Activated CD4-positive, alpha-beta memory T cell treated with anti-CD3 and anti-CD28 coated beads for 36 hours (primary cell): ENCODE measurements at regions not wholly inside any gene's neighbourhood (a gene's known extent, or its start where the extent isn't known, plus 50 kb on each side); places are given as distances from the start of the nearest gene placed in this dataset.

Experiments used
- CTCF ChIA-PET: fragments of 350-600 bp; sonication (Branson Sonifier 250); formaldehyde crosslinking; loops from one replicate; lab custom pipeline; 2021; ENCODE audit warnings: antibody characterized with exemption, inconsistent platforms; lab: Charles Lee
- POLR2A ChIA-PET: fragments of 350-600 bp; sonication (Branson Sonifier 250); formaldehyde crosslinking; loops from one replicate; lab custom pipeline; 2021; ENCODE audit warnings: antibody characterized with exemption; lab: Charles Lee
- DNase-seq: peaks from one replicate; pipeline ENCODE4 v3.0.0-alpha.2; 2020
- H3K27ac Mint-ChIP-seq: one replicate; pipeline ENCODE4 v1.8.0; 2021; ENCODE audit warnings: mixed read lengths
- H3K27me3 Mint-ChIP-seq: one replicate; pipeline ENCODE4 v1.8.0; 2021; ENCODE audit warnings: mixed read lengths
- H3K36me3 Mint-ChIP-seq: one replicate; pipeline ENCODE4 v1.8.0; 2021; ENCODE audit warnings: mixed read lengths
- H3K4me1 Mint-ChIP-seq: one replicate; pipeline ENCODE4 v1.8.0; 2021; ENCODE audit warnings: low read depth, mixed read lengths
- H3K4me3 Mint-ChIP-seq: one replicate; pipeline ENCODE4 v1.8.0; 2021; ENCODE audit warnings: mild to moderate bottlenecking, mixed read lengths
- H3K9me3 Mint-ChIP-seq: one replicate; pipeline ENCODE4 v1.8.0; 2021; ENCODE audit warnings: mixed read lengths
- intact Hi-C: fragments of 100-400 bp; cut with micrococcal nuclease; formaldehyde crosslinking; loops from one replicate; pipeline ENCODE4 v1.15.1; 2023

DNA sequence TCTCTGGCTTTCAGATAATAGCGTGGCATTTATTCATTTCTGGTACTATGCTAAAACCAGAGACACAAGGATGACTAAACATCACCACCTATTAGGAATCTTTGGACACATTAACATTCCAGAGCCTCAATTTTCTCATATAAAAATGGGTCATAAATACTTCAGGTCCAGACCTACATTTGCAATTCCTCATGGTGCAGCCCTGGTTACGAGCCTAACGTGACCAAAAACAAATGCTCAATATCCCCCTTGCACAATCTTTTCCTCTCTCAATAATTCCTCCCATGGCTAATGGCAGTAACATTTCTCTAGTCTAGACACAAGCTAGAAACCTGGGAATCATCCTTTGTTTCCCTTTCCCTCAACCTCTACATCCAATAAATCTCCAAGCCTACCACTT, 112.8 kb upstream of the NABP1 start:
- Mint-ChIP-seq H3K27ac (no peak overlapping the region), H3K4me1 (peaks cover 9% of the 10 kb centered on the region), H3K27me3 (peaks cover 4% of the 10 kb centered on the region), H3K36me3 (no peaks in the 10 kb centered on the region), H3K9me3 (no peaks in the 10 kb centered on the region), H3K4me3 (no peak overlapping the region)
- no peak for DNase-seq
- POLR2A ChIA-PET, result no interaction called here
- intact Hi-C loops, result no loop called here
- CTCF ChIA-PET, result interaction anchor here (1.0 to 6.5 kb wide), 5 partner anchors 9 to 597 kb away, joined by 3 to 54 read pairs (median 7); no protein-coding TSS in a partner anchor

DNA sequence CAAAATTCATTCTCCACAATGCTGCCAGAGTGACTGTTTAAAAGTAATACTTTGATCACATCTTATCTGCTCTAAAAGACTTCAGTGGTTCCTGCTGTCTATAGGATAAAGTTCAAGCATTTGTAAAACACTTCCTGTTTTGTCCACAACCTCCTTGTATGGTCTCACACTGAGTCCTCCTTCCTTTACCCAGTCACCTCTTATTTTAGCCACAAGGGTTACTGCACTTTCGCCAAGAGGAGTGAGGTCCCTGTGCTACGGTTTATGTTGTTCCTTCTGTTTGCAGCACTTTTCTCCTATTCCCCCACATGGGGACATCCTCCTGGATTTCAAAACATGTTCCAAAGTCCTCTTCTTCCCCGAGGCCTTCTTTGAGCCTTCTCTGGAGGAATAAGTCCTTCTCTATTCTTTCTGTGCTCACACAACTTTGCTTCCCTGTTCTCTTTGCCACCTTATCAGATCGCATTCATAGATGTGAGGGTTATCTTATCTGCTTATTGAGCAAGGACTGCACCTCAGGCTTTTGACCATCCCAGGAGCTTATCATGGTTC, 112.2 kb upstream of the NABP1 start:
- H3K9me3 Mint-ChIP-seq, result no peaks in the 10 kb centered on the region
- ChIA-PET POLR2A (no interaction called here), CTCF (interaction anchor here (0.6 to 6.5 kb wide), 11 partner anchors 10 to 597 kb away, joined by 3 to 54 read pairs (median 4); no protein-coding TSS in a partner anchor)
- no peaks in the 10 kb centered on the region for H3K36me3 Mint-ChIP-seq
- no peak for DNase-seq
- peaks cover 15% of the 10 kb centered on the region for H3K4me1 Mint-ChIP-seq
- intact Hi-C loops, result loop anchor here (1.0 kb wide), 3 partner anchors 126 to 597 kb away; no protein-coding TSS in a partner anchor
- H3K4me3 Mint-ChIP-seq, result no peak overlapping the region
- peaks cover 4% of the 10 kb centered on the region for H3K27me3 Mint-ChIP-seq
- no peak overlapping the region for H3K27ac Mint-ChIP-seq

DNA sequence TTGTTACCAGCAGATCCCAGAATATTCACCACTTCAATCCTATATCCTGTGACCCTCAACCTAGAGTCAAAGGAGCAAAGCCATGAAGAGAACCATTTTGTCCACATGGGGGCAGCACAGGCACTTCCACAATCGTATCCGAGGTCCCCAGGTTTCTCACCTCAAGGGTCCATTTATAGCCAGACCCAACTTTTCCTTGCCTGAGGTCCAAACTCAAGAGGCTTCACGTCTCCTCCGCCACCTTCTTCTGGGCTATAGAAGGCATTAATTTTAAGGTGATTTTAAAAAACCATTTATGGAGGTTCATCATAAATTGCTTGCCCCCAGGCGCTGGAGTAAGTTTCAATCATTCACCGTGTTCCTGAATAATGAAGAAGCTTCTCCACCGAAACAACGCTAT, 111.6 kb upstream of the NABP1 start:
- Mint-ChIP-seq H3K27ac (no peak overlapping the region), H3K36me3 (no peaks in the 10 kb centered on the region), H3K27me3 (peaks cover 4% of the 10 kb centered on the region), H3K4me3 (no peak overlapping the region), H3K9me3 (no peaks in the 10 kb centered on the region), H3K4me1 (peaks cover 21% of the 10 kb centered on the region)
- intact Hi-C loops, result loop anchor here (1.0 kb wide), 3 partner anchors 125 to 596 kb away; no protein-coding TSS in a partner anchor
- POLR2A ChIA-PET, result no interaction called here
- CTCF ChIA-PET, result interaction anchor here (0.7 to 6.5 kb wide), 28 partner anchors 10 to 596 kb away, joined by 3 to 54 read pairs (median 4); no protein-coding TSS in a partner anchor
- DNase-seq, result peak; percentile 75

DNA sequence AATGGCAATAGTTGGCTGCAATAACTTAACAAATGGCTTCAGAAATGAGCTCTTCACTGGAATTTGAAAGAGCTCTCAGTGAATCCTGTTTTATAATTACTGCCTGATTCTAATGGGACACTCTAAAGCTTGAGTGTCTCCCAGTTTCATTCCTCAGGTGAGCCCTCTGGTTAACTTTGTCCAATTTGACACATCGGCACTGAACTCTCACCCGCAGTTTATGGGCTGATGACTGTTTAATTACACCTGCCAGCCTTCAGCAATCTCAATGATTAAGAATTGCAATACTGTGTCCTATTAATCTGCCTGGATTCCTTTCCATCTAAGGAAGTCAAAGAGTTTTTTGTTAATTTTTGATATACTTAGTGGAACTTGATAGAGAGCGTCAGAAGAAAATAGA, 110.7 kb upstream of the NABP1 start:
- Mint-ChIP-seq H3K4me3 (no peak overlapping the region), H3K27ac (no peak overlapping the region), H3K4me1 (peaks cover 29% of the 10 kb centered on the region), H3K36me3 (no peaks in the 10 kb centered on the region), H3K9me3 (no peaks in the 10 kb centered on the region), H3K27me3 (no peaks in the 10 kb centered on the region)
- CTCF ChIA-PET, result interaction anchor here (0.6 to 6.5 kb wide), 31 partner anchors 9 to 595 kb away, joined by 3 to 54 read pairs (median 4); no protein-coding TSS in a partner anchor
- POLR2A ChIA-PET, result no interaction called here
- DNase-seq, result no peak
- intact Hi-C loops, result no loop called here

DNA sequence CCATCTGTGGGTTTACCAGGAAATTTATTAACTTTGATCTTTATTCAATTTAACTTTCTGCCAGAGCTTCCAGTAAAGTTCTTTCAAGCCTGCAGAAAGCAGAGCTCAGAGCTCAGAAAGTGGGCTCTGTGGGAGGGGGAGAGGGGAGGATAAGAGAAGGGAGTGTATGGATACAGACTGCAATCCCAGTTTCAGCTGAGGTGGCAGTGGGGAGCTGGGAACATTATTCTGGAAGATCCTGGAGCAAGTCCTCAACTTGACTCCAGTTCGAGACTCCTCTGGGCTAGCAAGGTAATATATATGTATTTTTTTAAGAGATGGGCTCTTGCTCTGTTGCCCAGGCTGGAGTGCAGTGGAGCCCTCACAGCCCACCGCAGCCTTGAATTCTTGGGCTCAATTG, 108.9 kb upstream of the NABP1 start:
- no peaks in the 10 kb centered on the region for H3K27me3 Mint-ChIP-seq
- POLR2A ChIA-PET, result interaction anchor here (1.2 to 1.3 kb wide), 3 partner anchors 107 to 127 kb away, joined by 3 read pairs; no protein-coding TSS in a partner anchor
- H3K4me1 Mint-ChIP-seq, result peaks cover 47% of the 10 kb centered on the region
- CTCF ChIA-PET, result interaction anchor here (0.7 to 6.5 kb wide), 9 partner anchors 13 to 593 kb away, joined by 3 to 54 read pairs (median 3); no protein-coding TSS in a partner anchor
- no peak for DNase-seq
- no peak overlapping the region for H3K4me3 Mint-ChIP-seq
- H3K27ac Mint-ChIP-seq, result no peak overlapping the region
- no peaks in the 10 kb centered on the region for H3K9me3 Mint-ChIP-seq
- intact Hi-C loops, result no loop called here
- H3K36me3 Mint-ChIP-seq, result no peaks in the 10 kb centered on the region

DNA sequence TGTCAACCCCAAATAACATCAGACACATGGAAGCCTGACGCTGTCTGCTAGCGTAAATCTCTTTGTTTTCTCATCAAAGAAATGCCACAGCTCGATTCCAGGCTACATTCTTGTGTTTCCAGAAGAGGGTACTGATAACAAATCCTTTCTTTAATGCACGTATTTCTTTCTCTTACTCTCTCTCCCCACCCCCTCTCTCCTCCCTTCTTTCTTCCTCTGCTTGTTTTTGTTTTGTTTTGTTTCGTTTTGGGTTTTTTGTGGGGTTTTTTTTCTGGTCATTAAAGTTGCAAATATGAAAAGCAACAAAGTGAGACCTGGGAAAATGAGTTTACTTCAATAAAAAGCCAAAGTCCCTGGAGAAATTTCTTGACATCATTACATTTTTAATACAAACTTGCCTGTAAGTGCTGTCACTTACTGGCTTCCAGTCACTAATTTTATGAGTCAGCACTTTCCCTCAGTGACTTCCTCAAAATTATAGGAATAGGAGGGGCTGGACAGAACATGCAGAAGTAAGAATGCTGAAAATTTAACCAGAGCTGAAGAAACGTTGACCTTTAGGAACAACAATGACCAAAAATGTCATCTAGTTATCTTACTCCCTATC, 106.7 kb upstream of the NABP1 start:
- CTCF ChIA-PET, result interaction anchor here (0.5 to 2.1 kb wide), 10 partner anchors 29 to 591 kb away, joined by 3 to 9 read pairs (median 3); no protein-coding TSS in a partner anchor
- POLR2A ChIA-PET, result interaction anchor here (0.6 to 3.0 kb wide), 6 partner anchors 67 to 120 kb away, joined by 4 to 19 read pairs (median 5); partner anchors contain the start of gene NABP1
- intact Hi-C loops, result loop anchor here (1.0 to 2.0 kb wide), 6 partner anchors 46 to 178 kb away; no protein-coding TSS in a partner anchor
- Mint-ChIP-seq H3K27ac (peak overlapping the region; percentile 59), H3K4me3 (peak overlapping the region; percentile 46), H3K27me3 (no peaks in the 10 kb centered on the region), H3K36me3 (no peaks in the 10 kb centered on the region), H3K4me1 (peaks cover 47% of the 10 kb centered on the region), H3K9me3 (no peaks in the 10 kb centered on the region)
- DNase-seq, result peak; percentile 26

DNA sequence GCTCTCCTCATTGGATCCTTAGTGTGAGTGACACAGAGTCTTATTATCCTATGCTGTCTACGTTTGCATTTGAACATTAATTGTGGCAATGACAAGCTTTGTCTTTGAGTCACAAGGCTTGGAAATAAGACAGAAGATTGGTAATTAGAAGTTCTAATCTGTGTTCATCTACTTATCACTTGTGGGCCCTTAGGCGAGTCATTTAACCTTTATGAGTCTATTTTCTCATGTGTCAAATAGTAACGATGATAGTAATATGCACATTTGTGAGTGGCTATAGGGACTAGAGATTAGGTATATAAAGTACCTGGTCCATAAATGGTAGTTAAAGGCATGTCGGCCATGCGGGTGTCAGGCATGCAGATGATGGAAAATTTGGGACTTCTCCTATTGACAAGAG, 105.6 kb upstream of the NABP1 start:
- peaks cover 47% of the 10 kb centered on the region for H3K4me1 Mint-ChIP-seq

DNA sequence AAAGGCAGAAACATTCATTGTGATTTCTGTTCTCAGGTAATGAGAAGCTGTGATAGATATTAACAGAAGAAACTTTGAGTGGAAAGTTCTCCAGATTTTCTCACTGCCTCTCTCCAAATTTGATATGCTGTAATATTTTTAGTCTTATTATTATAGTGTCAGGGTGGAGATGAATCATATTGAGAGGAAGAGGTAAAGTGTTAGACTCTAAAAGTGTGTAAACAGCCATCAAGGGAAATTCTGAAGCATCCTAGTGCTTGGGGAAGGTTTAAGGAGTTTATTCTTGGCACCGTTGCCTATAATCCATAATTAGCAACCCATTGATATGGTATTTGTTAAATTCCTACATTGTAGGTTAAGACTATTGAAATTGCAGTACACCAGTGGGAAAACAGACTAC, 104.7 kb upstream of the NABP1 start:
- Mint-ChIP-seq H3K36me3 (no peaks in the 10 kb centered on the region), H3K27ac (no peak overlapping the region), H3K4me3 (no peak overlapping the region), H3K27me3 (no peaks in the 10 kb centered on the region), H3K9me3 (no peaks in the 10 kb centered on the region), H3K4me1 (peaks cover 47% of the 10 kb centered on the region)
- intact Hi-C loops, result loop anchor here (1.0 kb wide), 1 partner anchor 49 kb away; no protein-coding TSS in a partner anchor
- DNase-seq, result no peak
- CTCF ChIA-PET, result interaction anchor here (0.7 to 1.9 kb wide), 4 partner anchors 41 to 589 kb away, joined by 3 to 9 read pairs (median 5); partner anchors contain the start of gene NABP1
- POLR2A ChIA-PET, result interaction anchor here (1.2 to 3.0 kb wide), 3 partner anchors 65 to 111 kb away, joined by 4 to 19 read pairs (median 5); partner anchors contain the start of gene NABP1

More for the DNA sequence above, 105.6 kb upstream of the NABP1 start:
- Mint-ChIP-seq H3K27ac (peak overlapping the region; percentile 24), H3K4me3 (no peak overlapping the region), H3K36me3 (no peaks in the 10 kb centered on the region), H3K27me3 (no peaks in the 10 kb centered on the region), H3K9me3 (no peaks in the 10 kb centered on the region)
- DNase-seq, result no peak
- ChIA-PET CTCF (interaction anchor here (1.1 to 2.1 kb wide), 4 partner anchors 65 to 590 kb away, joined by 4 to 9 read pairs (median 8); partner anchors contain the start of gene NABP1), POLR2A (interaction anchor here (1.0 to 3.0 kb wide), 5 partner anchors 66 to 116 kb away, joined by 4 to 19 read pairs (median 5); partner anchors contain the start of gene NABP1)
- intact Hi-C loops, result no loop called here

DNA sequence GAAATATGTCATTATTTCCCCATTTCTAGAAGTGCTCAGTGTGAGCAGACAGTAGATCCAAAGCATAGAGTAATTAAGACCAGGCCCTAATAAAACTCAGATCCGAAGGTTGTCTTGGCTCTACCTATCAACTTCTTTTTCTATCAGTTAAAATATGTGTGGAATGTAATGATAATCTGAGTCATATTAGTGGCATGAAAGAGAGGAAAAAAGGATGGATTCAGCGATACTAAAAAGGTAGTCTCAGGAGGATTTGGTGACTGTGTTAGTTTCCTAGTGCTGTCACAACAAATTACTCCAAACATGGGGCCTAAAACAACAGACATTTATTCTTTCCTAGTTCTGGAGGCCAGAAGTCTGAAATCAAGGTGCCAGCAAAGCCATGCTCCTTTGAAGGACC, 103.7 kb upstream of the NABP1 start:
- H3K27ac Mint-ChIP-seq, result no peak overlapping the region
- intact Hi-C loops, result no loop called here
- no peak overlapping the region for H3K4me3 Mint-ChIP-seq
- POLR2A ChIA-PET, result interaction anchor here (1.2 kb wide), 1 partner anchor 64 kb away, joined by 4 read pairs; no protein-coding TSS in a partner anchor
- H3K27me3 Mint-ChIP-seq, result no peaks in the 10 kb centered on the region
- H3K36me3 Mint-ChIP-seq, result no peaks in the 10 kb centered on the region
- CTCF ChIA-PET, result interaction anchor here (0.9 to 1.9 kb wide), 4 partner anchors 9 to 588 kb away, joined by 3 to 9 read pairs (median 3); no protein-coding TSS in a partner anchor
- peaks cover 47% of the 10 kb centered on the region for H3K4me1 Mint-ChIP-seq
- no peak for DNase-seq
- no peaks in the 10 kb centered on the region for H3K9me3 Mint-ChIP-seq

DNA sequence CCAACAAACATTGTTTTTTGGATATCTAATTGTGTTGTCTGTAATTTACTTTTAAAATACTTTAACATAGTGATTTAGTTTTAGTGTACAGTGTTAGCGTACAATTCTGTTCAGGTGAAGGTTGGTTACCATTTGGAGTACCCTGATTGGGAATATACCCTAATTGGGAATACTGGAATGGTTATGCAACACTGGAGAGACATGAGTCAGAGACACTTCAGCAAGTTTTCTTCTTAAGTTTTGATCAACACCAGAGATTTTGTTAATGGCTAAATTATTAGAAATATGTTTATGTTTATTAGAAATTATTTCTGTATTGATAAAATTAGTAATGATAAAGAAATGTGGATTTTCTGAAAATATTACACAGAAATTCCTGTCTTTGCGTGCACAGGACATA, 100.3 kb upstream of the NABP1 start:
- no peak overlapping the region for H3K27ac Mint-ChIP-seq
- no peaks in the 10 kb centered on the region for H3K36me3 Mint-ChIP-seq
- POLR2A ChIA-PET, result no interaction called here
- no peaks in the 10 kb centered on the region for H3K9me3 Mint-ChIP-seq
- intact Hi-C loops, result no loop called here
- no peak for DNase-seq
- H3K4me3 Mint-ChIP-seq, result no peak overlapping the region
- H3K27me3 Mint-ChIP-seq, result no peaks in the 10 kb centered on the region
- CTCF ChIA-PET, result no interaction called here
- peaks cover 18% of the 10 kb centered on the region for H3K4me1 Mint-ChIP-seq

DNA sequence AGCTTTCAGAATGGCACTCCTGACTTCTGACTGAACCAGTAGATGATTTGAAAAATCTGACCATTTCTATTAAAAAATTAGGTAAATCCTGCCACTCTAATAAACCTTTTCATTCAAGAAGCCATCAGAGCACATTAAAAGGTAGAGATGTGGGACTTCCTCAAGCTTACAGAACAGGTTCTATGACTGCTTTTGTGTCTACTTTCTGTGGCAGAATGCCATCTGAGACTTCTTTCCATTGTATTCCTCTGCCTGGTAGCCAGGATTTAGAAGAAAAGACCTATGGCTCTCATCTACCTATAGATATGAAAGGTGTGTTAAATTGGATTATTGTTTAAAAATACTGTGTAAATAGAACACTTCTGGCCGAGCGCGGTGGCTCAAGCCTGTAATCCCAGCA, 99.9 kb upstream of the NABP1 start:
- ChIA-PET CTCF (no interaction called here), POLR2A (no interaction called here)
- Mint-ChIP-seq H3K27me3 (peaks cover 1% of the 10 kb centered on the region), H3K27ac (no peak overlapping the region), H3K9me3 (no peaks in the 10 kb centered on the region), H3K4me1 (peaks cover 13% of the 10 kb centered on the region), H3K36me3 (no peaks in the 10 kb centered on the region), H3K4me3 (no peak overlapping the region)
- intact Hi-C loops, result no loop called here
- DNase-seq, result no peak

DNA sequence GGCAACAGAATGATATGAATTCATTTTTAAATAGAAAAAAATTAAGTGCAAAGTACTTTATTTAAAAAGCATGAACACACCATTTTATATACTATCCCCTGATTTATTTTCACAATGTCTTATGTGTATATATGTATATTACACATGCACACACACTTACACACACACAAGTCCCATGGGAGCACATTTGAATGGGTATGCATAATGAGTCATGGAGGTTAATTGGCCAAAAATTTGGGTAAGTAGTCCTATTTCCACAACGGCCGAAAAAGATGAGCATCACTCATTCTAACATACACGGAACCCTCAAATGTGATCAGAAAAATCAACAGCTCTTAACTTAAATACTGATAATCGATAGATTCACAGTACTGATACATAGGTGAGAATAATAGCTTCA, 97.4 kb upstream of the NABP1 start:
- H3K9me3 Mint-ChIP-seq, result no peaks in the 10 kb centered on the region
- no peaks in the 10 kb centered on the region for H3K36me3 Mint-ChIP-seq
- DNase-seq, result no peak
- CTCF ChIA-PET, result no interaction called here
- no peak overlapping the region for H3K4me3 Mint-ChIP-seq
- POLR2A ChIA-PET, result no interaction called here
- H3K27ac Mint-ChIP-seq, result no peak overlapping the region
- H3K4me1 Mint-ChIP-seq, result no peaks in the 10 kb centered on the region
- H3K27me3 Mint-ChIP-seq, result peaks cover 1% of the 10 kb centered on the region
- intact Hi-C loops, result no loop called here
